Left ventricle myocardium superior (tissue), 1 donor: ENCODE measurements at regions not wholly inside any gene's neighbourhood (a gene's known extent, or its start where the extent isn't known, plus 50 kb on each side); places are given as distances from the start of the nearest gene placed in this dataset.
"Not testable (repeated sequence)": the region's sequence is repeated elsewhere in the genome, so short reads cannot be mapped to it uniquely, and the experiment has no call there.

Source experiments
- ATAC-seq: fragments of 200-7000 bp; cut with Tn5 transposase; one replicate; pipeline ENCODE4 v1.9.1; 2020; ENCODE audit warnings: mild to moderate bottlenecking, moderate library complexity
- DNase-seq: peaks from one replicate; pipeline ENCODE4 v3.0.0-alpha.2; 2020
- intact Hi-C: fragments of 100-400 bp; cut with micrococcal nuclease; formaldehyde crosslinking; loops from one replicate; pipeline ENCODE4 v1.11.0; 2022
- donor health status: DM: no; HTN: yes; CAD: no; lungs with severe emphysema.

DNA sequence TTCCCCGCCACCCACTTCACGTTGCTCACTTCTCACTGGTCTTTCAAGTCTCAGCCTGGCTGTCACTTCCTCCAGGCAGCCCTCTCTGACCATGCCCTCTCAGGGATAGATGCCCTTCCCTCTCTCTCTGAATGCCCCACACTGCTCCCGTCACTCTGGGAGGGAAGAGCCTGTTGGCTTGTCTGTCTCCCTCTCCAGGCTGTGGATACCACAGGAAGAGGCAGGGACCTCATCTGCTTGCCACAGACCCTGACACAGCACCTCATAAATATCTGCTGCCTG lies 93.1 kb downstream of the OAT start:
- intact Hi-C loops = no loop called here
- DNase-seq = no peak
- no peak for ATAC-seq

DNA sequence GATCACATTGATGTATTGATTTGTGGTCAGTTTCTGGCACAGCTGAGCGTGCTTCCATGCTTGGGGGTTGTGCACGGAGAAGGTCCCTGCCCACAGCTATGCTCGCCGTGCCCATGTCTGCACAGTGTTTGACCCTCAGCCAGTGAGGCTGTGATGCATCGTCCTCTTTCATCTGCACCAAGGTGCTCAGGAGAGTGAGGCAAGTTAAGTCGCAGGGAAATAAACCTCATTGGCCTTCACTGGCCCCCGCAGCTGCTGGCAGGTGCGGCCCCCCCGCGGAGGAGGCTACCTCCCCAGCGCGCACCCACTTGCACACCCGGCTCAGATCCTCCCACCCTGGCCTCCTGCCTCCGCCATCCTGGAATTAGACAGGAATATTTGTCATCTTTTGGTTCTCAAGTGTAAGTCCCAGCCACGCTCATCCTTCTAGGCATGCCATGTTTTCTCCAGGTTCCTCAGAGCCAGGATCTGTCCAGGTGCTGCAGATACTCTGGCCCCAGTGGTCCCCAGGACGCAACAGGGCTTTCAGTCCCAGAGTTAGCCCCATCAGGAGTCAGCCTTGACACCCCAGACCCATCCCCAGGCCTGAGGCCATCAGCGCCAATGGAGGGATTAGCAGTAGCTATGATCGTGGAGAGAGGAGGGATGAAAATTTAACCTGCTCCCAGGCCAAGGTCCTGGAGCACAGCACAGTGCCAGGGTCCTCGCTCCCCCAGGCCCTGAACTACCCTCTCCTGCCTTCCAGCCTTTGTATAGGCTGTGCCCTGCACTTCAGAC lies 93.7 kb downstream of the OAT start:
- no peak for ATAC-seq
- no peak for DNase-seq
- intact Hi-C loops = no loop called here

DNA sequence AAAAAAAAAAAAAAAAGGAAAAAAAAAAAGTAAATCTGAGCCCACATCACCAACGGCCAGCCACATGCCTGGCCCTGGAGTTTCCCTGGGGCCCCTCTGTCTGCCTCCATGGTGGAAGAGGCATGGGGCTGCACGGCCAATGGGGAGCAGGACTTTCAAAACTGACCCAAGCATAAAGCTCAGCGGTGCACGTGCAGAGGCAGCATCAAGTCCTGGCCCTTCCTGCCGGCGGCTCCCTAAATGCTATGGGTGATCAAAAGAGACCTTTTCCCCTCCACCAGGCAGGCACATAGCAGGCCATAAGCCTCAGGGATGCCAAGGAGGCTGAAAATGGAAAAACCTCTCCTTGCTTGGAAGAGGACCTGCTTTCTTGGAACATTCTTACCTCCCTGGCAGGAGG lies 94.3 kb downstream of the OAT start:
- DNase-seq (no peak), ATAC-seq (no peak)
- intact Hi-C loops = no loop called here

DNA sequence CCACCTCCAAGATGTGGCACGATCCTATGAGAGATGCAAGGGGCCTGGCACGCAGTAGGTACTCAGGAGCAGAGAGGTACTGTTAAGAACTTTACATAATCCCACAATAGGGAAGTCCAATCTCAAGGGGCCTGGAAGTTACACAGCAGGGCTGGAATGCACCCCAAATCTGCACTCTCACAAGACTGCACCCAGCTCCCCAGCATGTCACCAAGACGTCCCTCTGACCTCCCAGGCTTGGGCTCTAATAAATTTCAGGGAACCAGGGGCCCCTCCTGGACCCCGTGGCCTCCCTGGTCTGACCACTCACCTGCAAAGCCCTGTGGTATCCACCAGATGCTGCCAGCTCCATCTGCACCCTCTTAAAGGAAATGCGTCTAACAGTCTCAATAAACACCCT lies 94.9 kb downstream of the OAT start:
- intact Hi-C loops = no loop called here
- DNase-seq (no peak), ATAC-seq (no peak)

DNA sequence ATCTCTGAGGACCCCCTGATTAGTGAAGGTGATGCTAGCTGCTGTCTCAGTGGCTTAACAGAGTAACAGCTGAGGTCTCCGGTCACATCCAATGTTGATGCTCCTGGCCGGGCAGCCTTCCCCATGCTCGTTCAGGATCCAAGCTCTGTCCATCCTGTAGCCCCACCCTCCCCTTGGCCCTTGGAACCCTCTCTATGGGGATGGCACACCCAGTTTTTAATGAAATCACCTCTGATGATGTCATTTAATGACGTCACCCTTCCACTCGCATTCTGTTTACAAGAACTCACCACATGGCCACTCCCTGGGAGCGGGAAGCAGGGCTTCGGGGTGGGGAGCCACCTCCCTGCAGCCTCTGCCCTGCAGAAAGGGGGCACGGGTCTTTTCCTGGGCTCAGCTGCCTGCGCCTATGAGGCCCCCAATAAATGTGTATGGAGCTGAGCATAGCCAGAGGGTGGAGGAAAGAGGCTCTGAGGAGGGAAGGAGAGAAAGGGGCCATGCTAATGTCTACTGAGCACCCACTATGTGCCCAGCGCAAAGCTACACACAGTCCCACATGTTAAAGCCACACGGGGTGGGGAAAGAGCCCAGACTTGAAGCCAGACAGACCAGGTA lies 95.5 kb downstream of the OAT start:
- intact Hi-C loops = no loop called here
- DNase-seq = no peak
- peak; percentile 19 for ATAC-seq

- ATAC-seq = no peak
- intact Hi-C loops = no loop called here
These were observed 96.3 kb downstream of the OAT start for GRCh38 chr10:124322191-124322980.

GRCh38 chr10:124321433-124322089 lies 97.2 kb downstream of the OAT start:
- ATAC-seq = no peak
- intact Hi-C loops = no loop called here
- DNase-seq = no peak

More at GRCh38 chr10:124322191-124322980, 96.3 kb downstream of the OAT start:
- no peak for DNase-seq

DNA sequence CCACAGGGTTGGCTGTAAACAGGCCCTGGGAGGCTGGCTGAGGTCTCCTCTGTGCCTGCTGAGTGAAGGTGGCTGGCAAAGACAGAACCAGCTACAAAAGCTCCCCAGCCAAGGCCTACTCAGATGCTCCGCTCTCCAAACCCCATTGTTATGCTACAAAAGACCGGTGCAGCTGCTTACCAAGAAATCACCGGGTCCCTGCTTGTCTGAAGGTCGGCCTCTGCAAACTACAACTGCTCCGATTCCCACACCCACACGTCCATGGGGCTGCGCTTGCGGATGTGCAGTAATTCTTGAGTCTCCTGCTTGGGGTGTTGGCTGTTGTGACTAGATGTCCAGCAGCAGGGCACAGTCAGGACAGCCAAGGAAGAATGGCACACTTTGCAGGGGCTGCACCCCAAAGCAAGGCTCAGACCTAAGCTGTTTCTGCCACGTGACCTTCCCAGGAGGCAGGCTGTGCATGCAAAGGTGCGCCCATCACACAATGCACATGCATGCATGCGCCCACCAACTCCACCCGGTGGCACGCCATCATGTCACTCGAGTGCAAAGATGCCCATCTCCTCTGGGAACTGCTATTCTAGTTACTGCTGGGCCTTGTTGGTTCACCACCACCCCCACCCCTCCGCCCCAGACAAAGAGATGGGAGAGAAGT lies 97.8 kb downstream of the OAT start:
- ATAC-seq = no peak
- no peak for DNase-seq
- intact Hi-C loops = no loop called here

- intact Hi-C loops = no loop called here
- DNase-seq = no peak
- ATAC-seq = no peak
These were observed 98.8 kb downstream of the OAT start for GRCh38 chr10:124319926-124320391.

DNA sequence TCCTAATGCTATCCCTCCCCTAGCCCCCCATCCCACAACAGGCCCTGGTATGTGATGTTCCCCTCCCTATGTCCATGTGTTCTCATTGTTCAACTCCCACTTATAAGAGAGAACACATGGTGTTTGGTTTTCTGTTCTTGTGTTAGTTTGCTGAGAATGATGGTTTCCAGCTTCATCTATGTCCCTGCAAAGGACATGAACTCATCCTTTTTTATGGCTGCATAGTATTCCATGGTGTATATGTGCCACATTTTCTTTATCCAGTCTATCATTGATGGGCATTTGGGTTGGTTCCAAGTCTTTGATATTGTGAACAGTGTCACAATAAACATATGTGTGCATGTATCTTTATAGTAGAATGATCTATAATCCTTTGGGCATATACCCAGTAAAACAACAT lies 99.2 kb downstream of the OAT start:
- intact Hi-C loops, ATAC-seq, DNase-seq: not testable (repeated sequence)

DNA sequence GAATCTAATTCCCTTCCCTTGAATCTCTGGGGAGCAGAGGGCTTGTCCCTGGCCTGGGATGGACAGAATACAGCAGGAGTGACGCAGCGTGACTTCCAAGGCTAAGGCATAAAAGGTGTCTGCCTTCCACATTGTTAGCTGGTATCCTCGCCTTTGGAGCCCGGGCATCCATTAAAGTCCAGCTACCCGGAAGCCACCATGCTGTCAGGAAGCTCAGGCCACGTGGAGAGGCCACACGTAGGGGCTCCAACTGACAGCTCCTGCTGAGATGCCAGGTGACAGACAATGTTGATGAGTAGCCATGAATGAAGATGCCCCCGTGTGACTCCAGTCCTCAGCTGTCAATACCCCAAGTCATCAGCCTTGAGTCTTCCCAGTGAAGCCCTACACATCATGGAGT lies 99.9 kb downstream of the OAT start:
- DNase-seq (no peak), ATAC-seq (no peak)
- intact Hi-C loops = no loop called here

DNA sequence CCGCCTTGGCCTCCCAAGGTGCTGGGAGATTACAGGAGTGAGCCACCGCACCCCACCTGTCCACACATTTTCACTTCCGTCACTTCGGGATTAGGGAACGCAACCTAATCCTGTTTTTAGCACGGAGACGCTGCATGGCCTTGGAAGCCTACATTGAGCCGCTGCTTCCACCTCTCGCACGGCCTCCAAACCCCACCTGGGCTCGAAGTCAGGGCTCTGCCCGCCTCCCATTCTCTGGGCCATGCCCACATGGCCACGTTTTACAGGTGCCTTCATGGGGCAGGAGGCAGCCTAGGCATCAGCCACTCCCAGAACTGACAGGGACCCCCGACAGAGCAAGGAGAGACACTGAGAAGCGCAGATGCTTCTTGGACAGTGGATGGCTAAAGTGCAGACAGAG lies 100.6 kb downstream of the OAT start:
- intact Hi-C loops = no loop called here
- no peak for DNase-seq
- ATAC-seq = no peak

DNA sequence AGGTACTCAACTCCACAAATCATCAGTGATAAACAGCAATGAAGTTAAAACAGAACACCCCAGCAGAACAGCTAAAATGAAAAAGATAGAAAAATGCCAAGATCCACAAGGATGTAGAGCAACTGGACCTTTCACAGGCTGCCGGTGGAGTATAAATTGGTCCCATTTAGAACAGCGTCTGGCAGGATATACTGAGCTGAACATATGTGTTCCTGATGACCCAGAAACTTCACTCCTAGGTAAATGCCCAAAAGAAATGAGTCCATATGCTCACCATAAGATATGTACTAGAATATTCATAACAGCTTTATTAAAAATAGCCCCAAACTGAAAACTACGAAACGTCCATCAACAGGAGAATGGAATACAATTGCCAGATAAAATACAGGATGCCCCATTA lies 102.4 kb downstream of the OAT start:
- intact Hi-C loops = no loop called here
- ATAC-seq (no peak), DNase-seq (no peak)

DNA sequence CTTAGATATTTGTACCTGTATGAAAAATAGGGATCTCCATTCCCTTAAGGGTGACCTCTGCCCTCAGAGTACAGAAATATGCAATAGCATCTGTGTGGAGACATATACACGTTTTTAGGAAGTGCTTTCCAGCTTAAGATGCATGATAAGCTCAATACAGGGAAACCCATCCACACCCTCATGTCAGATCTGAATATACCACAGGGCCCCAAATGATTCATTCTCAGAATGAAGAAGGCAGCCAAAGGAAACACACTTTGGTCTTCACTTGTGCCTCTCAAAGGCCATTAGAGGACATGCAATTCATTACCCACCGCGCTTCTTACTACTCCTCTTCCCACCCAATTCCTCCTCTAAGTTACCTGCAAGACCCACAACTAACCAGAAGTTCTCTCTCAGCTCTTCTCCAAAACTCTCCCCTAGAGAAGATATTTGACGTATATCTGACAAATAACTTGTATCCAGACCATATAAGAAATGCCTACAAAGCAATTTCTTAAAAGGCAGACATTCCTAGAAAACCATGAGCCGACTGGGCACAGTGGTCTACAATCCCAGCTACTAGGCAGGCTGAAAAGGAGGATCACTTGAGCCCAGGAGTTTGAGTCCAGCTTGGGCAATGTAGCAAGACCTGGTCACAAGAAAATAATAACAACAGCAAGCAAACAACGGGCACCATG lies 103.0 kb downstream of the OAT start:
- no peak for ATAC-seq
- intact Hi-C loops = no loop called here
- DNase-seq = no peak

DNA sequence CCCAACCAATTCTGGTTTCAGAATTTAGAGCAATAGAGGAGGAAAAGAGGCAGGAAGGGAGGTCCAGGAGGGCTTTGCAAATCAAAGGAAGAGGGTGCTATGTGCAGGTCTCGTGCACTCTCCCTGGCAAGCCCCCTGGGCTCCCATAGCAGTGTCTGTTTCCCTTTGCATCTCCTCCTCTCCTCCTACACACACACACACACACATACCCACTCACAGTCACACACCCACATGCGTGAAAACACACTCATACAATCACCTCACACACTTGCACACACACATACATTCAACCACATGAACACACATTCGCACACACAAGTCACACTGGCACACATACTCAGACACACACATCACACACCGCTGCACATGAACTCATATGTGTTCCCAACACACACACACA lies 105.3 kb downstream of the OAT start:
- ATAC-seq = no peak

GRCh38 chr10:124308811-124309210 lies 109.9 kb downstream of the OAT start:
- ATAC-seq = no peak
- DNase-seq = no peak
- intact Hi-C loops = no loop called here

More for the DNA sequence above, 105.3 kb downstream of the OAT start:
- DNase-seq = no peak
- intact Hi-C loops = no loop called here

- DNase-seq (no peak), ATAC-seq (no peak)
- intact Hi-C loops = no loop called here
These were observed 110.6 kb downstream of the OAT start for GRCh38 chr10:124308056-124308645.

GRCh38 chr10:124307591-124307990 lies 111.1 kb downstream of the OAT start:
- DNase-seq (no peak), ATAC-seq (no peak)
- intact Hi-C loops = no loop called here
